GM23338 (cell line): ENCODE measurements at regions not wholly inside any gene's neighbourhood (a gene's known extent, or its start where the extent isn't known, plus 50 kb on each side); places are given as distances from the start of the nearest gene placed in this dataset.

Experiments
- CREB1 ChIP-seq: fragments of 250-450 bp; sonication (Bioruptor Pico); IDR thresholded peaks from 2 replicates; pipeline ENCODE4 v1.5.0; 2020; ENCODE audit warnings: low read depth, mild to moderate bottlenecking, moderate library complexity
- CTCF ChIP-seq, 2 experiments: fragments of 200-600 bp in 1 of 2; sonication (generic) in 1 of 2; conservative IDR thresholded peaks; 2 replicates each; pipeline versions ENCODE4 v1.5.1 to v1.6.1; 2016 to 2017; ENCODE audit warnings: antibody characterized with exemption in 2 of 2, low read depth in 2 of 2, mild to moderate bottlenecking in 2 of 2, moderate library complexity in 1 of 2
- ETS1 ChIP-seq: IDR thresholded peaks from 2 replicates; pipeline ENCODE4 v1.6.1; 2016; ENCODE audit warnings: antibody characterized with exemption
- EZH2 ChIP-seq: fragments of 200-600 bp; sonication (generic); IDR thresholded peaks from one replicate; pipeline ENCODE4 v1.8.0; 2017; ENCODE audit warnings: antibody characterized with exemption, mild to moderate bottlenecking, low read depth; ENCODE audit not compliant: unreplicated experiment
- EZH2phosphoT487 ChIP-seq: fragments of 200-600 bp; sonication (generic); IDR thresholded peaks from one replicate; pipeline ENCODE4 v1.8.1; 2018; ENCODE audit warnings: antibody characterized with exemption; ENCODE audit not compliant: unreplicated experiment
- JUNB ChIP-seq: IDR thresholded peaks from one replicate; pipeline ENCODE4 v1.6.1; 2016; ENCODE audit warnings: antibody characterized with exemption; ENCODE audit not compliant: unreplicated experiment
- POLR2AphosphoS5 ChIP-seq: IDR thresholded peaks from 2 replicates; pipeline ENCODE4 v1.6.1; 2016; ENCODE audit warnings: antibody characterized with exemption, low read depth
- REST ChIP-seq: IDR thresholded peaks from one replicate; pipeline ENCODE4 v1.6.1; 2018; ENCODE audit warnings: antibody characterized with exemption; ENCODE audit not compliant: unreplicated experiment
- STAT1 ChIP-seq: IDR thresholded peaks from one replicate; pipeline ENCODE4 v1.6.1; 2016; ENCODE audit warnings: antibody characterized with exemption; ENCODE audit not compliant: unreplicated experiment
- ZNF114 ChIP-seq: fragments of 250-450 bp; sonication (Bioruptor Pico); IDR thresholded peaks from 2 replicates; pipeline ENCODE4 v1.5.0; 2020; ENCODE audit warnings: mild to moderate bottlenecking, moderate library complexity
- ZNF331 ChIP-seq: fragments of 250-450 bp; sonication (Bioruptor Pico); IDR thresholded peaks from 2 replicates; pipeline ENCODE4 v1.5.0; 2020; ENCODE audit warnings: low read depth, mild to moderate bottlenecking, moderate library complexity

- TF ChIP-seq CTCF (conservative IDR thresholded peaks at IDR 0.05; ENCODE audit: low read depth in 2 of 2) (no peak), POLR2AphosphoS5 (no peak), EZH2 (no peak), ETS1 (no peak), EZH2phosphoT487 (no peak), REST (no peak), CREB1 (CRISPR knock-in tag) (no peak), ZNF114 (CRISPR knock-in tag) (no peak), ZNF331 (CRISPR knock-in tag) (no peak), JUNB (no peak), STAT1 (no peak)
Measured at GRCh38 chr2:144275340-144275739, 244.6 kb downstream of the ZEB2 start.
